DOHH2 (cell line): ENCODE measurements at regions not wholly inside any gene's neighbourhood (a gene's known extent, or its start where the extent isn't known, plus 50 kb on each side); places are given as distances from the start of the nearest gene placed in this dataset.

Experiments used
- EZH2phosphoT487 ChIP-seq: fragments of 200-600 bp; sonication (generic); IDR thresholded peaks from 2 replicates; pipeline ENCODE4 v1.6.1; 2017; ENCODE audit warnings: borderline replicate concordance, mild to moderate bottlenecking, antibody characterized with exemption, low read length, moderate library complexity, mixed read lengths
- TF ChIP-seq, protein P1 (sequence below): fragments of 200-600 bp; sonication (generic); IDR thresholded peaks from one replicate; pipeline ENCODE4 v1.5.1; 2014; ENCODE audit warnings: antibody characterized with exemption, mild to moderate bottlenecking, low read depth, low read length; ENCODE audit not compliant: poor library complexity, severe bottlenecking

DNA sequence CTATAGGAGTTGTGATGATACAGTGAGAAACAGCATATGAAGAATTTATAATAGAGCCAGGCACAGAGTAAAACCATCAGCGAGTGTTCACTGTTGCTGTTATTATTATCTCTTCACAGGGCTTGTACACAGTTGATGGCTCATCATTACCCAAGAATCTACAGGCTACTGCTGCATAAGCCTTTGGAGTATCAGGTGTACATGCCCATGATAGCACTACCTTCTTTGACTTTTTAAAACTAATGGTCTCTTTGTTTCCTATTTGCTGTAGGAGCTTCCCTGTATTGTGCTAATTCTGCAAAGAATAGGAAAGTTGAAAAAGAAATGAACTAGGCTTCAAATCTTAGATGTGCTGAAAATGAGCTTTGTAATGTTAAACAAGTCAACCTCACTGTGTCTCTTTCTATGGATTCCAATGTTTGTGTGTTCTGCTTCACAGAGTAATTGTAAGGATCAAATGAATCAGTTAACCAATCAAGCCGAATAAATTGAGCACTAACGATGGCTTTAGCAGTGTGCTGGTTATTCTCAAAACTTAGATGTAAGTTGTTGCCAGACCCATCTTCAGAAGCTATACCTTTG, 138.8 kb downstream of the TUSC7 start:
- TF ChIP-seq, protein P1, sequence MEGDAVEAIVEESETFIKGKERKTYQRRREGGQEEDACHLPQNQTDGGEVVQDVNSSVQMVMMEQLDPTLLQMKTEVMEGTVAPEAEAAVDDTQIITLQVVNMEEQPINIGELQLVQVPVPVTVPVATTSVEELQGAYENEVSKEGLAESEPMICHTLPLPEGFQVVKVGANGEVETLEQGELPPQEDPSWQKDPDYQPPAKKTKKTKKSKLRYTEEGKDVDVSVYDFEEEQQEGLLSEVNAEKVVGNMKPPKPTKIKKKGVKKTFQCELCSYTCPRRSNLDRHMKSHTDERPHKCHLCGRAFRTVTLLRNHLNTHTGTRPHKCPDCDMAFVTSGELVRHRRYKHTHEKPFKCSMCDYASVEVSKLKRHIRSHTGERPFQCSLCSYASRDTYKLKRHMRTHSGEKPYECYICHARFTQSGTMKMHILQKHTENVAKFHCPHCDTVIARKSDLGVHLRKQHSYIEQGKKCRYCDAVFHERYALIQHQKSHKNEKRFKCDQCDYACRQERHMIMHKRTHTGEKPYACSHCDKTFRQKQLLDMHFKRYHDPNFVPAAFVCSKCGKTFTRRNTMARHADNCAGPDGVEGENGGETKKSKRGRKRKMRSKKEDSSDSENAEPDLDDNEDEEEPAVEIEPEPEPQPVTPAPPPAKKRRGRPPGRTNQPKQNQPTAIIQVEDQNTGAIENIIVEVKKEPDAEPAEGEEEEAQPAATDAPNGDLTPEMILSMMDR: no peak
- no peak for TF ChIP-seq EZH2phosphoT487
